ENCODE measurements at regions not wholly inside any gene's neighbourhood (a gene's known extent, or its start where the extent isn't known, plus 50 kb on each side); places are given as distances from the start of the nearest gene placed in this dataset.

DNA sequence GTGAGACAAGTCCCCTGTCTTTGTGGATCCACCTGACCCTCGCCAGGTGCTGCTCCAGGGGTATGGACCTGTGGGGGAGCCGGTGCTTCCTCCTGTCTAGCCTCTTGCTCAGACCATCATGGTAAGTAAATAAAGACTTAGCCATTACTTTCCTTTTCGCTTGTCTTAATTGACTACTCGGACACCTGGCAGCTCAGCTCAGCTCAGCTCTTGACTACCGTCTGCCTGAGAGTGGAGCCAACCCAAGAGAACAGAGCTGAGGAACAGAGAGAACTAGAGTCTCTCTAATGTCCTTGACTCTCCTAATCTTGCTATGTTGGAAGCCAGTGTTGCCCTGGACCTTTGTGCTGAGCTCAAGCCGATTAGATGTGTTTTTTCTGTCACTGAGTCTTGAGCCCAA lies 170.3 kb upstream of the CXCR4 start:
- TF ChIP-seq SMC3 (IDR thresholded peaks at IDR 0.05; ENCODE audit: low read depth, low read length) (no peak), CHD2 (IDR thresholded peaks at IDR 0.05; ENCODE audit: low read length, partially characterized antibody) (no peak), MEF2A (IDR thresholded peaks at IDR 0.05; ENCODE audit: borderline replicate concordance, low read depth) (no peak), ELF1 (IDR thresholded peaks at IDR 0.05) (no peak), RXRA (IDR thresholded peaks at IDR 0.05; ENCODE audit: borderline replicate concordance, low read depth) (no peak), MAX (IDR thresholded peaks at IDR 0.05; ENCODE audit: low read depth) (no peak), SIN3A (IDR thresholded peaks at IDR 0.05; ENCODE audit: borderline replicate concordance, low read depth, low read length) (no peak), NFIC (IDR thresholded peaks at IDR 0.05; ENCODE audit: borderline replicate concordance) (no peak), ZBTB33 (IDR thresholded peaks at IDR 0.05; ENCODE audit: borderline replicate concordance, low read depth) (no peak), RAD21 (IDR thresholded peaks at IDR 0.05; ENCODE audit: low read length) (no peak)
- TF ChIP-seq, protein P1, sequence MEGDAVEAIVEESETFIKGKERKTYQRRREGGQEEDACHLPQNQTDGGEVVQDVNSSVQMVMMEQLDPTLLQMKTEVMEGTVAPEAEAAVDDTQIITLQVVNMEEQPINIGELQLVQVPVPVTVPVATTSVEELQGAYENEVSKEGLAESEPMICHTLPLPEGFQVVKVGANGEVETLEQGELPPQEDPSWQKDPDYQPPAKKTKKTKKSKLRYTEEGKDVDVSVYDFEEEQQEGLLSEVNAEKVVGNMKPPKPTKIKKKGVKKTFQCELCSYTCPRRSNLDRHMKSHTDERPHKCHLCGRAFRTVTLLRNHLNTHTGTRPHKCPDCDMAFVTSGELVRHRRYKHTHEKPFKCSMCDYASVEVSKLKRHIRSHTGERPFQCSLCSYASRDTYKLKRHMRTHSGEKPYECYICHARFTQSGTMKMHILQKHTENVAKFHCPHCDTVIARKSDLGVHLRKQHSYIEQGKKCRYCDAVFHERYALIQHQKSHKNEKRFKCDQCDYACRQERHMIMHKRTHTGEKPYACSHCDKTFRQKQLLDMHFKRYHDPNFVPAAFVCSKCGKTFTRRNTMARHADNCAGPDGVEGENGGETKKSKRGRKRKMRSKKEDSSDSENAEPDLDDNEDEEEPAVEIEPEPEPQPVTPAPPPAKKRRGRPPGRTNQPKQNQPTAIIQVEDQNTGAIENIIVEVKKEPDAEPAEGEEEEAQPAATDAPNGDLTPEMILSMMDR (IDR thresholded peaks at IDR 0.05), result no peak
- TF ChIP-seq, protein P2, sequence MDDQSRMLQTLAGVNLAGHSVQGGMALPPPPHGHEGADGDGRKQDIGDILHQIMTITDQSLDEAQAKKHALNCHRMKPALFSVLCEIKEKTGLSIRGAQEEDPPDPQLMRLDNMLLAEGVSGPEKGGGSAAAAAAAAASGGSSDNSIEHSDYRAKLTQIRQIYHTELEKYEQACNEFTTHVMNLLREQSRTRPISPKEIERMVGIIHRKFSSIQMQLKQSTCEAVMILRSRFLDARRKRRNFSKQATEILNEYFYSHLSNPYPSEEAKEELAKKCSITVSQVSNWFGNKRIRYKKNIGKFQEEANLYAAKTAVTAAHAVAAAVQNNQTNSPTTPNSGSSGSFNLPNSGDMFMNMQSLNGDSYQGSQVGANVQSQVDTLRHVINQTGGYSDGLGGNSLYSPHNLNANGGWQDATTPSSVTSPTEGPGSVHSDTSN (IDR thresholded peaks at IDR 0.05), result no peak
- TF ChIP-seq, protein P3, sequence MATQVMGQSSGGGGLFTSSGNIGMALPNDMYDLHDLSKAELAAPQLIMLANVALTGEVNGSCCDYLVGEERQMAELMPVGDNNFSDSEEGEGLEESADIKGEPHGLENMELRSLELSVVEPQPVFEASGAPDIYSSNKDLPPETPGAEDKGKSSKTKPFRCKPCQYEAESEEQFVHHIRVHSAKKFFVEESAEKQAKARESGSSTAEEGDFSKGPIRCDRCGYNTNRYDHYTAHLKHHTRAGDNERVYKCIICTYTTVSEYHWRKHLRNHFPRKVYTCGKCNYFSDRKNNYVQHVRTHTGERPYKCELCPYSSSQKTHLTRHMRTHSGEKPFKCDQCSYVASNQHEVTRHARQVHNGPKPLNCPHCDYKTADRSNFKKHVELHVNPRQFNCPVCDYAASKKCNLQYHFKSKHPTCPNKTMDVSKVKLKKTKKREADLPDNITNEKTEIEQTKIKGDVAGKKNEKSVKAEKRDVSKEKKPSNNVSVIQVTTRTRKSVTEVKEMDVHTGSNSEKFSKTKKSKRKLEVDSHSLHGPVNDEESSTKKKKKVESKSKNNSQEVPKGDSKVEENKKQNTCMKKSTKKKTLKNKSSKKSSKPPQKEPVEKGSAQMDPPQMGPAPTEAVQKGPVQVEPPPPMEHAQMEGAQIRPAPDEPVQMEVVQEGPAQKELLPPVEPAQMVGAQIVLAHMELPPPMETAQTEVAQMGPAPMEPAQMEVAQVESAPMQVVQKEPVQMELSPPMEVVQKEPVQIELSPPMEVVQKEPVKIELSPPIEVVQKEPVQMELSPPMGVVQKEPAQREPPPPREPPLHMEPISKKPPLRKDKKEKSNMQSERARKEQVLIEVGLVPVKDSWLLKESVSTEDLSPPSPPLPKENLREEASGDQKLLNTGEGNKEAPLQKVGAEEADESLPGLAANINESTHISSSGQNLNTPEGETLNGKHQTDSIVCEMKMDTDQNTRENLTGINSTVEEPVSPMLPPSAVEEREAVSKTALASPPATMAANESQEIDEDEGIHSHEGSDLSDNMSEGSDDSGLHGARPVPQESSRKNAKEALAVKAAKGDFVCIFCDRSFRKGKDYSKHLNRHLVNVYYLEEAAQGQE (IDR thresholded peaks at IDR 0.05; ENCODE audit: low read depth, low read length), result no peak
